ENCODE measurements at regions not wholly inside any gene's neighbourhood (a gene's known extent, or its start where the extent isn't known, plus 50 kb on each side); places are given as distances from the start of the nearest gene placed in this dataset.

DNA sequence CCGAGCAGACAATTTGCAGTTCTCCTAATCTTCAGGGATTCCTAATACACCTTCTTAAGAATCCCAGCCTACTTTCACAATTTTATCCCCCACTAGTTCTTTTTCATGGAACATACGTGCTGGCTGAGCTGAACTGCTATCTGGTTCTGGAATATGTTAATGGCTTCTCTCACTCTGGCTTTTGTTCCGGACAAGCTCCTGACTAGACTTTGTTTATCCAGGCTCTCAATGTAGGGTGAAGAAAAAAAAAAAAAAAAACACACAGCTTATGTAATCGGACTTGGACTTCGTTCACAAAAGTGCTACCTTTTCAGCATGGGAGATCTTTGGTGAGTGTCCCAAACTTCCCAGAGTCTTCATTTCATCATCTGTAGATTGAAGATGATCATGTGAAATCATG lies 555.4 kb upstream of the CPEB2 start:
- no peak for DNase-seq (ENCODE audit: low read depth)

- DNase-seq (ENCODE audit: low read depth): no peak
Measured at GRCh38 chr4:14449308-14449707, 553.0 kb upstream of the CPEB2 start.

DNA sequence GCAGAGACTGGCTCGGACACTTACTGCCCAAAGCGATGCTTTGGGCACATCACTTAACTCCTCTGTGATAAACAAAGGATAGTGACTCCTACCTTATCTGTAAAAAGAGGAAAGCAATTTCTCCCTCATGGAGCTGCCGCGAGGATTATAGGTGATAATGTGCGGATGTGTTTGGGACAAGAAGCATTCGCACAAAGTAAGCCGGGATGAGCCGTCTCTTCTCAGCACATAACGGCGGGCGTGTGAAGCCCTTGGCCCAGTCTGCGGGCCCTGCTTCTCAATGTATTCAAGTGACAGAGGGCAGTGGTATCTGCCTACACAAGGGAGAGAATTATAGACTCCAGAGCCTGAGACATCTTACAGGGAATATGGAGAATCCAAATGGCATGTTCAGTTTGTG lies 550.3 kb upstream of the CPEB2 start:
- no peak for DNase-seq (ENCODE audit: low read depth)

DNA sequence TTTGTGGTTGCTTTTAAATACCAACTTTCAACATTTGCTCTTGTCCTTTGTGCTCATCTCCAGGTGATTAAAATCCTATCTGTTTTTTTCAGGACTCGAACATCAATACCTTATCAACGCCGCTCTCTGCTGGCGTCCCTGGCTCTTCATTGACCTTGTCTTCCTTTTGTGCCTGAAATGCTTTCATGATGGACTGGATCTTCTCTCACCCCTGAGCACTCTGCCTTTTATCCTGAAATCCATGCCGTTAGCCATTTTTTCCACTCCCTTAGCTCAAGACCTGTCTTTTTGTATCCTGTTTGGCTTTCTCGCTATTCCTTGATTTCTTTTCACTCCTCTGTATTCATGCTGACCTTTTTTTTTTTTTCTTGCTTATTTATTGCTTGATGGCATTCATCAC lies 549.5 kb upstream of the CPEB2 start:
- DNase-seq (ENCODE audit: low read depth): no peak

DNA sequence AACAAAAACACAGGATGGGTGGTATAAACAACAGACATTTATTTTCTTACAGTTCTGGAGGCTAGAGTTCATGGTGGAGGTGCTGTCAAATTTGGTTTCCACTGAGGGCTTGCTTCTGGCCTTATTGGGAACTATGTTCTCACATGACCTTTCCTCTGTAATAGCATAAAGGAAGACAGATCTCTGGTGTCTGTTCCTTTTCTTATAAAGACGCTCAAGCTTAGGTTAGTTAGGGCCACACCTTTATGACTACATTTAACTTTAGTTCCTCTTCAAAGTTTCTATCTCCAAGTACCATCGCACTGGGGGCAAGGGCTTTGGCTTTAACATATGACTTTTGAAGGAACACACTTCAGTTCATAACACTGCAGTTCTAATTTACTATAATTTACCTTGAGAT lies 543.8 kb upstream of the CPEB2 start:
- DNase-seq (ENCODE audit: low read depth): no peak

- no peak for DNase-seq (ENCODE audit: low read depth)
Measured at GRCh38 chr4:14465057-14465456, 537.2 kb upstream of the CPEB2 start.

- DNase-seq (ENCODE audit: low read depth): no peak
Measured at GRCh38 chr4:14465507-14465906, 536.8 kb upstream of the CPEB2 start.

- no peak for DNase-seq (ENCODE audit: low read depth)
Measured at GRCh38 chr4:14478504-14478903, 523.8 kb upstream of the CPEB2 start.

DNA sequence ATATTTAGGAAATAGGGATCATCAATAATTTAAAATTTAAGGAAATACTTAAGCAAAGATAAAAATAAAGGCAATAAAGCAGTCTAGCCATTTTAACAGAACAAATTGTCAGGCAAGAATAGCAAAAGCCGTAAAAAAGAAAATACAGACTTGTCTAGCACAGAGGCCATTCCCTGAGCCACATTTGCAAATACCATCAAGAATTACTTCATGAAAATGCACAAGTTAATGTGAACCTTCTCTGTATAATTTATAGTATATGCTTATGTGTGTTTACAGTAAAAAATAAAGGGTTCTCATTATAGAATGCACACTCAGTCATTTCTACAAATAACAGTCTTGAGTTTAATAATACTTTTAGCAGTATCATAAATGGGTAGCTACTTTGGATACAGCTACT lies 505.9 kb upstream of the CPEB2 start:
- DNase-seq (ENCODE audit: low read depth): no peak

DNA sequence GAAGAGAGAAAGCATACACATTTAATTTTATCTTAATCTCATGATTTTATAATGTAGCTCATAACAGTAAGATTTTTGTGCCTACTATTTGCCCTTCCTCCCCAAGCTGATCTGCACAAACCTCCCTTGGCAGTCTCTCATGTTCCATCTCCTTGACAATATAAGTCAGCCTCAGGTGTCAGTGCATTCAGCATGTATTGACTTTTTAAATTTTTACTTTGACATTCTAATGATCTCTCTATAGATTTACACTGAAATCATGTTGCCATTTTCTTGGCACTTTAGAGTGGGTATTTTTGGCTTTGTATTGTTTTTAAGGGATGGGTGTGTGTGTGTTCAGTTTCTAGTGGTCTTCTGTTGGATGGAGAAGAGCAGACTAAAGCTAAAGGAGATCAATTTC lies 505.3 kb upstream of the CPEB2 start:
- no peak for DNase-seq (ENCODE audit: low read depth)

DNA sequence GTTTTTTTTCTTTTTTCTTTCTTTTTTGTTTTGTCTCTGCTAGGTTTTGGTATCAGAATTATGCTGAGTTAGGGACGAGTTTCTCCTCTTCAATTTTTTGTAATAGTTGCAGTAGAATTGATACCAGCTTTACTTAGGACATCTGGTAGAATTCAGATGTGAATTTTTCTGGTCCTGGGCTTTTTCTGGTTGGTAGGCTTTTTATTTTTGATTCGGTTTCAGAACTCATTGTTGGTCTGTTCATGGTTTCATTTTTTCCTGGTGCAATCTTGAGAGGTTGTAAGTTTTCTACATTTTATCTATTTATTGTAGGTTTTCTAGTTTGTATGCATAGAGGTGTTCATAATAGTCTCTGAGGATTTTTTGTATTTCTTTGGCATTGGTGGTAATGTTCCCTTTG lies 498.1 kb upstream of the CPEB2 start:
- no peak for DNase-seq (ENCODE audit: low read depth)

GRCh38 chr4:14513471-14513870 lies 488.8 kb upstream of the CPEB2 start:
- DNase-seq (ENCODE audit: low read depth): no peak

- DNase-seq (ENCODE audit: low read depth): no peak
Measured at GRCh38 chr4:14515556-14515955, 486.7 kb upstream of the CPEB2 start.

DNA sequence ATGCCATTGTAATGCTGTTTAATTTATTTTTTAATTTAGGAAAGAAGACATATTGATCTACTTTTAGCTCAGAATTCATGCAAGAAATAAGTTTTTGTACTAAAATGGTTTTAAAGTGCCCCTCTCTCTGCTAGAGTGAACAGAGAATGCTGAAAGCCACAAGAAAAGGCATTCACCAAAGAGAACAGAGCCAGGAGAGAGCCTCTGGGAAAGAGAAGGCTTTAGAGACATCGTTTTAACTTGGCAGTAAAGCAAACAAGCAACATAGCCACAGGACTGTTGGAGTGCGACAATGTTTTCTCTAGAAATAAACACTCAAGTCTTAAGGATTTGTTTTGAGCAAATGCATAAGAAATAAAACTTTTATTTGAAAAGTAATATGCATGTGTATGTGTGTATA lies 484.1 kb upstream of the CPEB2 start:
- no peak for DNase-seq (ENCODE audit: low read depth)

- DNase-seq (ENCODE audit: low read depth): no peak
Measured at GRCh38 chr4:14520171-14520570, 482.1 kb upstream of the CPEB2 start.

DNA sequence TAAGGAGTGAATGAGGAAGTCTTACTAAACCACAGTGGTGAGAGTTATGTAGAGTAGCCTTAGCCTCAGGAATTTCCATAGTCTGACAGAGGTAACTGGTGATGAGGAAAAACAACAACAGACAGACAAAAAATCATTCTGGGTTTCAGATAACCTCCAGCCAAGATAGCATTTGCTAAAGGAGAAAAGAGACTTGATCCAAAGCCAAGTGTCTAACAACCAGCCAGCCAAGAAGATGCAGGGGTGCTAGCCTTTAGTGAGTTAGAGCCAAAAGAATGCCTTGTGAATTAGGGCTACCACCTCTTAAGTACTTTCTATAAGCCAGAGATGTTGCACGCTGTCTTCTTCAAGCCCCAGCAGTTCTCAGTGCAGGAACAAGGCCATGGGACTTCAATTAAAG lies 478.0 kb upstream of the CPEB2 start:
- no peak for DNase-seq (ENCODE audit: low read depth)

DNA sequence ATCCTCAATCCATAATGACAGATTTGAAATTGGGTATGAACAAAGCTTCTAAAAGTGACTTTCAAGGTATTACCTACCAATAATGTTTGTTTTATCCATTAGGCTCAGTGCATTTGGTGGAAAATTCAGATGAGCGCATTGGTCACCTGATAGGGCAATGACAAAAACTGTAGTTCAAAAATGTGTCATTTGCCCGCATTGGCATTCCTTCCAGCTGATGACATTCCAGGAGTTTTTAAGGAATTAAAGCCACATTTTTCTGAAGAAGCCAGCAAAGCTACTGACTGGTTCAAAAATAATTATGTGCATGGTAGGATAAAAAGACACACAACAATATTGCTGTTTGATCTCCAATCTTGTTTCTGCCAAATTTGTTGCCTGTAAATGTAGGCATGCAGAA lies 473.4 kb upstream of the CPEB2 start:
- no peak for DNase-seq (ENCODE audit: low read depth)

DNA sequence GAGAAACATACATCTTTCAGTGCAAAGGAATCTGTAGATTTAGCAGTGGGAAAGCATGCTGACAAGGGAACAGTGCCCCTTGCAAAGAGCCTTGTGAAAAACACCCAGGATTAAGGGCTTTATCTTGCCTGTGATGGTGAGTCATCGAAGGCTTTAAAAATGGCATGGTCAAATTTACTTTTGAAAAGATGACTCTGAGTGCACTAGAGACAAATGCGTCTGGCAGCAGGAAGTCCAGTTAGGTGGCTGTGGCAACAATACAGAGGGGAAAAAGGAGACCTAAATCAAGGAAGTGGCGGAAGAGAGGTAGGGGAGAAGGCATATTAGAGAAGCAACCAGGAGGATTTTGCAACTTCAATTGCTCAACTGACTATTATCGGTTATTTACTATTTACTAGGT lies 472.6 kb upstream of the CPEB2 start:
- no peak for DNase-seq (ENCODE audit: low read depth)

DNA sequence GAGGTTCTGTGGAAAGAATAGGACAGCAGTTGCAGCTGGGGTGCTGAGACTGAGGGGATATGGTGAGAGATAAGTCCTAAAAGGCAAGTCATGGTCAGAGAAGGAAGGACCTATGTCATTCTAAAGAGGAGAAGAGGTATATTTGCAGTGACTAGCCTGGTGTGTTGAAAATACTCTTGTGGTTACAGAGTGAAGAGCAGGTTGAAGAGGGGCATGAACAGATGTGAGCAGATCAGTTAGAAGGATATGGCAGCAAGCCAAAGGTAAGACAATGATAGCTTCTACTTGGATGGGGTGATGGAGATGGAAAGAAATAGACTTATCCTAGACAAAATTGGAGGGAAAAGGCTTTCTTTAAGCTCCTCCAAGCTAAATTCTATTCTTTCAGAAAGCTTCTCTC lies 469.8 kb upstream of the CPEB2 start:
- DNase-seq (ENCODE audit: low read depth): no peak

- DNase-seq (ENCODE audit: low read depth): no peak
Measured at GRCh38 chr4:14539246-14539645, 463.0 kb upstream of the CPEB2 start.

DNA sequence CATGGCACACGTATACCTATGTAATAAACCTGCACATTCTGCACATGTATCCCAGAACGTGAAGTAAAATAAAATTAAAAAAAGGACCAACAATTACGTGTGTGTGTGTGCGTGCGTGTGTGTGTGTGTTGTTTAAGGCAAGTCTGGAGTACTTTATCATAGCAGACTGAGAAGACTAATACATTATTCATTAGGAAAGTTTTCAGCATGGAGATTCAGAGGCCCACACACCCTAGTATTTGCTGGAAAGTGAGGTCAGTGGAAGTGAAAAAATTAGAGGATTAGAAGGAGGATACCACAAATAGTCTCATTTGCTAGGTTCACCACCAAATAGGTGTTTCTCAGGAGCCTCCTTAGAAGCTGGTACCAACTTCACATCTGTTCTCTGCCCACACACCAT lies 457.1 kb upstream of the CPEB2 start:
- DNase-seq (ENCODE audit: low read depth): no peak

DNA sequence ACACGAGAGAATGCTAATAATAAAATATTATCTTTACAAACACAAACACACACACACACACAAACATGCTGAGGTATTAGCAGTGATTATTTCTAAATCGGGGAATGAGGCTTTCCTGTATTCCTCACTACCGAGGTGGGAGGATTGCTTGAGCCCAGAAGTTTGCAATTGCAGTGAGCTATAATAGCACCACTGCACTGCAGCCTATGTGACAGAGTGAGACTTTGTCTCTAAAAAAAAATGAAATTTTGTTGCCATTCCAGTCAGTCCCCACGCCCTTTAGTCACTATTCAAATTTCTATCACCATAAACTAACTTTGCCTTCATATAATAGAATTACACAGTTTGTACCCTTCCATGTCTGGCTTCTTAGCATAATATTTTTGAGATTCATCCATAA lies 456.5 kb upstream of the CPEB2 start:
- no peak for DNase-seq (ENCODE audit: low read depth)

GRCh38 chr4:14552119-14552518 lies 450.2 kb upstream of the CPEB2 start:
- no peak for DNase-seq (ENCODE audit: low read depth)

- no peak for DNase-seq (ENCODE audit: low read depth)
Measured at GRCh38 chr4:14559646-14560045, 442.6 kb upstream of the CPEB2 start.

- DNase-seq (ENCODE audit: low read depth): no peak
Measured at GRCh38 chr4:14560577-14560976, 441.7 kb upstream of the CPEB2 start.
